Epithelial cell of proximal tubule (primary cell): ENCODE measurements at regions not wholly inside any gene's neighbourhood (a gene's known extent, or its start where the extent isn't known, plus 50 kb on each side); places are given as distances from the start of the nearest gene placed in this dataset.
A peak's percentile ranks its signal among the peaks of the same experiment; 100 is the strongest.

Source experiments
- DNase-seq: peaks from one replicate; pipeline ENCODE4 v3.0.0-alpha.2; 2011; ENCODE audit warnings: low read depth
- H3K4me3 ChIP-seq: 2 replicates; pipeline ENCODE4 v1.5.1; 2011; ENCODE audit warnings: low read depth, mild to moderate bottlenecking, low read length
- CTCF ChIP-seq: conservative IDR thresholded peaks from 2 replicates; pipeline ENCODE4 v1.5.1; 2012; ENCODE audit warnings: low read depth, mild to moderate bottlenecking, low read length

GRCh38 chr6:1494671-1495070 lies 105.3 kb downstream of the FOXF2 start:
- no peak for DNase-seq
- H3K4me3 ChIP-seq: no peak overlapping the region
- no peak for TF ChIP-seq CTCF

- DNase-seq: no peak
- no peak overlapping the region for H3K4me3 ChIP-seq
- no peak for TF ChIP-seq CTCF
Observed at GRCh38 chr6:1495344-1495743, 106.0 kb downstream of the FOXF2 start.

GRCh38 chr6:1496092-1496491 lies 106.7 kb downstream of the FOXF2 start:
- no peak for DNase-seq
- no peak for TF ChIP-seq CTCF
- no peak overlapping the region for H3K4me3 ChIP-seq

- no peak for TF ChIP-seq CTCF
- no peak overlapping the region for H3K4me3 ChIP-seq
Observed at GRCh38 chr6:1496836-1497760, 107.7 kb downstream of the FOXF2 start.

GRCh38 chr6:1497761-1498105 lies 108.4 kb downstream of the FOXF2 start:
- no peak for DNase-seq
- TF ChIP-seq CTCF: no peak
- H3K4me3 ChIP-seq: no peak overlapping the region

More at GRCh38 chr6:1496836-1497760, 107.7 kb downstream of the FOXF2 start:
- DNase-seq: no peak

GRCh38 chr6:1498491-1499113 lies 109.2 kb downstream of the FOXF2 start:
- no peak for DNase-seq
- peak; percentile 36 for TF ChIP-seq CTCF
- no peak overlapping the region for H3K4me3 ChIP-seq

GRCh38 chr6:1499777-1500176 lies 109.9 kb upstream of the FOXC1 start:
- DNase-seq: no peak
- no peak for TF ChIP-seq CTCF
- no peak overlapping the region for H3K4me3 ChIP-seq
